GM20000 (cell line): ENCODE measurements at regions not wholly inside any gene's neighbourhood (a gene's known extent, or its start where the extent isn't known, plus 50 kb on each side); places are given as distances from the start of the nearest gene placed in this dataset.
"Not testable (repeated sequence)": the region's sequence is repeated elsewhere in the genome, so short reads cannot be mapped to it uniquely, and the experiment has no call there.

Experiments used
- DNase-seq: peaks from one replicate; pipeline ENCODE4 v3.0.0; 2012; ENCODE audit warnings: low spot score
- TF ChIP-seq, protein P1 (sequence below): IDR thresholded peaks from 2 replicates; pipeline ENCODE4 v1.5.1; 2012; ENCODE audit warnings: mild to moderate bottlenecking, control low read depth; ENCODE audit errors: extremely low read depth, missing control alignments

DNA sequence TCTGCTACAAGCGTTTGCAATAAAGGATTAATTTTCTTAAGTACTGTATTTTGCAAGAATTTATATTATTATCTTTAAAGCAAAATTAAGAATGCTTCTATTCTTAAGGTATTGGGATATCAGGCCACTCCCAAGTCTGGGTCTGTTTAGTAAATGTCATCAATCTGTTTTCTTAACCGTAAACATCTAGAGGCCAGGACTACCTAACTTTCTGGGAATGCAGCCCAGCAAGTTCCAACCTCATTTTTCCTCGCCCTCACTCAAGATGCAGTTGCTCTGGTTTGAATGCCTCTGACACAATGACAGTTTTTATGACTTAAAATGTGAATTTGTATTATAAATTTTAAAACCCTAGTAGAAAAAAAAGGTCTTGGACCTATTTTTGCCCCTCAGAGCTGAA, 143.5 kb downstream of the INHBA start:
- DNase-seq = no peak
- TF ChIP-seq, protein P1, sequence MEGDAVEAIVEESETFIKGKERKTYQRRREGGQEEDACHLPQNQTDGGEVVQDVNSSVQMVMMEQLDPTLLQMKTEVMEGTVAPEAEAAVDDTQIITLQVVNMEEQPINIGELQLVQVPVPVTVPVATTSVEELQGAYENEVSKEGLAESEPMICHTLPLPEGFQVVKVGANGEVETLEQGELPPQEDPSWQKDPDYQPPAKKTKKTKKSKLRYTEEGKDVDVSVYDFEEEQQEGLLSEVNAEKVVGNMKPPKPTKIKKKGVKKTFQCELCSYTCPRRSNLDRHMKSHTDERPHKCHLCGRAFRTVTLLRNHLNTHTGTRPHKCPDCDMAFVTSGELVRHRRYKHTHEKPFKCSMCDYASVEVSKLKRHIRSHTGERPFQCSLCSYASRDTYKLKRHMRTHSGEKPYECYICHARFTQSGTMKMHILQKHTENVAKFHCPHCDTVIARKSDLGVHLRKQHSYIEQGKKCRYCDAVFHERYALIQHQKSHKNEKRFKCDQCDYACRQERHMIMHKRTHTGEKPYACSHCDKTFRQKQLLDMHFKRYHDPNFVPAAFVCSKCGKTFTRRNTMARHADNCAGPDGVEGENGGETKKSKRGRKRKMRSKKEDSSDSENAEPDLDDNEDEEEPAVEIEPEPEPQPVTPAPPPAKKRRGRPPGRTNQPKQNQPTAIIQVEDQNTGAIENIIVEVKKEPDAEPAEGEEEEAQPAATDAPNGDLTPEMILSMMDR = no peak

DNA sequence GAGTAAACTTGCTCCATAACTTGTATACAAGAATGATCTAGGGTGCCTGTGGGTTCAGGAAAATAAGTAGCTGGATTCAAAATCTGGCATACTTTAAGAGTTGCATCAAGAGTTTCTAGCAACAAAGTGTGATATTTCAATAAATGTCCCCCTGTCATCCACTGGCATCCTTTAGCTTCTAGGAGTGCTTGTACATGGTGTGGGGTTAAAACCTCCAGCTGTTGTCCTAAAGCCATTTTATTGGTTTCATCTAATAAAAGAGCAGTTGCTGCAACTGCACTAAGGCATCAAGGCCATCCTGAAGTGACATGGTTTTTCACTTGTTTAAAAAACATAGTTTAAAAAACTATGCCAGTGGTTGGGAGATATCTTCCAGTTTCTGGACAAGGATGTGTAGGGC, 148.4 kb downstream of the INHBA start:
- TF ChIP-seq, protein P1 = no peak
- no peak for DNase-seq

DNA sequence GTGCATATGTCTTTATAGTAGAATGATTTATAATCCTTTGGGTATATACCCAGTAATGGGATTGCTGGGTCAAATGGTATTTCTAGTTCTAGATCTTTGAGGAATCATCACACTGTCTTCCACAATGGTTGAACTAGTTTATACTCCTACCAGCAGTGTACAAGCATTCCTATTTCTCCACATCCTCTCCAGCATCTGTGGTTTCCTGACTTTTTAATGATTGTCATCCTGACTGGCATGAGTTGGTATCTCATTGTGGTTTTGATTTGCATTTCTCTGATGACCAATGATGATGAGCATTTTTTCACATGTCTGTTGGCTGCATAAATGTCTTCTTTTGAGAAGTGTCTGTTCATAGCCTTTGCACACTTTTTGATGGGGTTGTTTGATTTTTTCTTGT, 152.8 kb downstream of the INHBA start:
- DNase-seq = not testable (repeated sequence)

- TF ChIP-seq, protein P1 = no peak
- no peak for DNase-seq
Observed at GRCh38 chr7:41544241-41544640, 158.6 kb downstream of the INHBA start.

DNA sequence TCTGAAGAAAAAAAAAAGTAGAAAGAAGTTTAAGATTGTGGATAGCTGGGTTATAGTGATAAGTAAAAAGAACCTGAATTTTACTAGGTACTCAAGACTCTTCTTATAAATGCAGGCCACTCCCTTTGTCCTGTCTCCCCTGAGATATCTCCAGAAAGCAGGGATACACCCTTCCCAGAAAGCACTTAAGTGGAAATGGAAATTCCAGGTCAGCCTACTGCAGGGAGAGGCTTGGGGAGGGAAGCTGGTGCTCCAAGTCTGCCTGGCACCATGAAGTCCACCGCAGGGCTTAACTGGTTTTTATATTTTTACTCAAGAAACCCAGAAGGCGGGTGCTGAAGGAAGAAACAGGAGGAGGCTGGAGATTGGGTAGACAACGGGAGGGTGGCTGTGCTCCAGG, 162.3 kb downstream of the INHBA start:
- DNase-seq = no peak
- TF ChIP-seq, protein P1 = no peak

GRCh38 chr7:41538810-41539724, 163.8 kb downstream of the INHBA start:
- TF ChIP-seq, protein P1 = no peak
- no peak for DNase-seq

GRCh38 chr7:41536873-41537665, 165.8 kb downstream of the INHBA start:
- TF ChIP-seq, protein P1 = no peak
- no peak for DNase-seq
